Peyer's patch (tissue), 4 donors: ENCODE measurements at regions not wholly inside any gene's neighbourhood (a gene's known extent, or its start where the extent isn't known, plus 50 kb on each side); places are given as distances from the start of the nearest gene placed in this dataset.

Experiments
- CTCF ChIP-seq, 6 experiments: fragments of 450-650 bp in 4 of 6; fragments of 200-600 bp in 2 of 6; sonication (generic) in 1 of 6; IDR thresholded peaks; one replicate each; pipeline ENCODE4 v1.5.1; 2017 to 2019; ENCODE audit warnings: antibody characterized with exemption in 6 of 6, mild to moderate bottlenecking in 3 of 6, moderate library complexity in 1 of 6
- POLR2A ChIP-seq, 2 donors: fragments of 450-650 bp; IDR thresholded peaks; one replicate each; pipeline ENCODE4 v1.5.1; 2017; ENCODE audit warnings: antibody characterized with exemption in 2 of 2, mild to moderate bottlenecking in 2 of 2, moderate library complexity in 2 of 2

GRCh38 chr9:20269620-20270019 is 352.7 kb downstream of the MLLT3 start:
- no peak for TF ChIP-seq CTCF (IDR thresholded peaks at IDR 0.05)
- no peak for TF ChIP-seq POLR2A (IDR thresholded peaks at IDR 0.05)
